ENCODE measurements at regions not wholly inside any gene's neighbourhood (a gene's known extent, or its start where the extent isn't known, plus 50 kb on each side); places are given as distances from the start of the nearest gene placed in this dataset.
"Not testable (repeated sequence)": the region's sequence is repeated elsewhere in the genome, so short reads cannot be mapped to it uniquely, and the experiment has no call there.

DNA sequence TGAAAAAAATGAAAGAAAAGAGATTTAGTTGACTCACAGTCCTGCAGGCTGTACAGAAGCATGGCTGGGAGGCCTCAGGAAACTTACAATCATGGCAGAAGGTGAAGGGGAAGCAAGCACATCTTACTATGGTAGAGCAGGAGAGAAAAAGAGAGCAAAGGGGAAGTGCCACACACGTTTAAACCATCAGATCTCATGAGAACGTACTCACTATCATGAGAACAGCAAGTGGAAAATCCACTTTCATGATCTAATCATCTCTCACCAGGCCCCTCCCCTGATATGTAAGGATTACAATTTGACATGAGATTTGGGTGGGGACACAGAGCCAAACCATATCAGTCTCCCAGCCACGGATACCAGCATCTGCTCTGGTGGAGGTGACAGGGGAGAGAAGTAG lies 50.8 kb upstream of the CPOX start:
- no peak for DNase-seq (ENCODE audit: low read depth)

DNA sequence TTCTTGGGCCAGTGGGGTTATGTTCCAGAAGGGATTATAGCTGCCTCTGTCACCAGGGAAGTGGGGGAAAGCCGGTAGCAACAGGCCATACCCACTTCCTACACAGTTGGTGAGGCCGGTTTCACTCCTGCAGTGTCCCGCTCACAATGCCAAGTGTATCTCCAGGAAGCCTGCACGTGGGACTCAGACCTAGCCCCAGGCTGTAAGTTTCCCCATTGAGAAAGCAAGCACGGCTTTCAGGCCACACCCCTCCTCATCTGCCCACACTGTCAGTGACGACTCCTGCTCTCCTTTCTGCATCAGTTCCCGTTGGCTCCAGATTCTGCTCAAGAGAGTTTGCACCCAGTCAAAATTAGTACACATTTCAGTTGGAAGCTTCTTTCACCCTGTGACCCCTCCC lies 51.6 kb upstream of the CPOX start:
- peak; percentile 77 for DNase-seq (ENCODE audit: low read depth)

DNA sequence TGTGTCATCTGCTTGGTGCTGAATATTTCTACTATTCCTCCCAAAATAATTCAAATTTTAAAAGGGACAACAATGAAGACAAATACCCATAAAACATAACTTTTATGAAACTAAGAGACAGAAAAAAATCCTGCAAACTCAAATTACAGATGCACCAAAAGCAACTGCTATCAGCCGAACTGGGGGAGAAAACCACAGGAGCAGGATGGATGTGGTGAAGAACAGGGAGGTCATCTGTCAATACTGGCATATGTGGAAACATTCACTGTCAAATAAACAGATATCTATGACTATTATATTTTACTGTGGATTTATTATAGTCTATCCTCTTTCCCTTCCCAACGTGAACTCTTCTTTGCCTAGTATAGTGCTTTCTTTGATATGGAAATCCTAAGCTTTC lies 53.3 kb upstream of the CPOX start:
- DNase-seq (ENCODE audit: low read depth): no peak

DNA sequence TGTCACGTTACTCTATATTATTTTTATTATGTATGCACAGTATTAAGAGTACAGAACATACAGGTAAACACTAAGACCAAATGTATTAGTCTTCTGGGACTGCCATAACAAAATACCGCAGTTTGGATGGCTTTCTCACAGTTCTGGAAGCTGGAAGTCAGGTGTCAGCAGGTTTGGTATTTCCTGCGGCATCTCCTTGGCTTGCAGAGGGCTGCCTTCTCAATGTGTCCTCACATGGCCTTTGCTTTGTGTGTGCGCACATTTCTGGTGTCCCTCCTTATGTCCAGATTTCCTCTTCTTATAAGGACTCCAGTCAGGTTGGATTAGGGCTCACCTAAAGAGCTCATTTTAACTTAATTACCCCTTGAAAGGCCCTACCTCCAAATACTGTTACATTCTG lies 53.8 kb upstream of the CPOX start:
- no peak for DNase-seq (ENCODE audit: low read depth)

DNA sequence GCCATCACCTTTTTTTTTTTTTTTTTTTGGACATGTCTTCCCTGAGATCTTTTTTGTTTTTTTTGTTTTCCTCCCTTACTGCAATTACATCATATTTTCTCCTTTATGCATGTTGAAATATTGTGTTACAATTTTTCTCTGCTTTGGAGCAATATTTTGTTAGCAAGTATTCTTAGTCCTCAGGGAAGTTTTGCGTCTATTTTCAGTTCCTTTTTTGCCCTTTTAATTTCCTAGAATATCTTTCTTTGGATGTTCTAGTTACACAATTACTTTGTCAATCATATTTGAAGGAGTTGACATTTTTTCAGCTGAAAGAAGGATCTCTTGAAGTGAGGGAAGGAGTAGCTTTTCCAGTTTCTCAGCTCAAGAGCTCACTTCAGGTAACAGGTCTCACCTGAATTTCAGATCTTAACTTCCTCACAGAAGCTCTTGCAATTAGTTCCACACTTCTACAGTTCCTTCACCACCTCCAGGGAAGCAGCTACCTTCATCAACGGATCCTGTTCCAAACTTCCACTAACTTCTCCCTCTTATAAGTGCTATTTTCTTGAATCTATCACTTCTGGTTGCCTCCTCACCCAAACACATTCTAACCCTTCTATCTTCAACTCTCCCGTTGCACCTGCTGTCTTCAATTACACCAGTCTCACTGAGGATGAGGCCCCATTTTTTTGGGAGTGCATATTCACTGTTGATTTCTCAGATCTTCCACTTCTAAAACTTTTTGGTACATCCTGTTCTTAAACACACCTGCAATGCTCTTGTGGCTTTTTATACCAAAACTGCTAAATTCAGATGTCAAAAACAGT lies 57.8 kb upstream of the CPOX start:
- DNase-seq (ENCODE audit: low read depth): no peak

DNA sequence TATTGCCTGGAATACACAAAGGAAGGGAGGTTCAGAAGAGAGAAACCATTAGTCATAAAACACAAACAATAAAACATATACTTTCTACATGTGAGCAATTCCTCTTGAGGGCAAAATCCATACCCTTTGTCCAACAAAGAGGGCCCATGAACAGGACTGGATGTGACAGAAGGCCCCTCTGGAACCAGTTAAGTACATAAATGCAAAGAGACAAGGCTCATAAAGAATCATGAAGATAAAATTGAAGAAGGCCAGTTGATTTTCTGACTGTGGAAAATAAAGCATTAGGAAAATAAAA lies 58.3 kb upstream of the CPOX start:
- no peak for DNase-seq (ENCODE audit: low read depth)

DNA sequence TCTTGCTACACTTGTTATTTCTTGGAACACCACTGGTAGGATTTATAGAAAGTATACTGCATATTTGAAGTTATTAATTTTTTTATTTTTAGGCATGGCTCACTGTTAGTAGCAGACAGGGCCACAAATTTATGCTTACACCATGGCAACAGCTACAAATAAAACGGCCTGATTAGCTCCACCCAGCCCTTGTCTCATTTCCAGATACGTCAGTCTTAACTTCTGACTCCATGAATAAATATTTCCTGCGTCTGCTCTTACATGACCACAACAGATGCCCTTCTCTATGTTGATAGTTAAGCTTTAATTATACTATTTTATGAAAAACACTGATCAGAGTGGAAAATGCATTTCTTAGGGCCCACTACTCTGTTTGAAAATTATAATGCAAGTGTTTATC lies 62.3 kb upstream of the CPOX start:
- DNase-seq (ENCODE audit: low read depth): peak; percentile 12

DNA sequence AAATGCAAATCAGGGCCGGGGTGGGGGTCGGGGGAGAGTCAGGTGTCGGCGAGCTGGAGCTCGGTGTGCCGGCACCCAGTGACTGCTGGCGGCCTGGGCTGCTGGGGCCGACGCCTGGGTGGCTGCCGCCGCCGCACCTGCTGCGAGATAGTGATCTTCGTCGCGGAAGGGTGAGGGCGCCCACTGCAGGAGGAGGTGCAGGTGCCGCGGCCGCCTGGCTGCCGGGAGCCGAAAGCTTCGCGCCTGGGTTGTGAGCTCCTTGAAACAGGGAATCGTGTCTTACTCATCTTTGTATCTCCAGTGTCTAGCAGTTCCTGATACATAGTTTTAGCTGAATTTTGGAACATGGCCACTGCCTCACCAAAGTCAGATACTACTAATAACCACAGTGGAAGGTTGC lies 64.0 kb upstream of the CPOX start:
- DNase-seq (ENCODE audit: low read depth): no peak

DNA sequence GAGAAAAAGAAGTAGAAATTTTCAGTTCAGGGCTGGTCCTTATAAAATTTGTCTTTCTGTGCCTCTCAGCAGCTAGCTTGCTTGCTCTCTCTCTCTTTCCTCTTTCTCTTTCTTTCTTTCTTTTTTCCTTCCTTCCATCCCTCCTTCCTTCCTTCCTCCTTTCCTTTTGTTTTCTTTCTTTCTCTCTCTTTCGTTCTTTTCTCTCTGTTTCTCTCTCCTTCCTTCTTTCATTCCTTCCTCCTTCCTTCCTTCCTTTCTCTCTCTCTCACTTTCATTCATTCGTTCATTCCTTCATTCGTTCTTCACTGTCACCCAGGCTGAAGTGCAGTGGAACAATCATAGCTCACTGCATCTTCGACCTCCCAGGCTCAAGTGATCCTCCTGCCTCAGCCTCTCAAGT lies 69.3 kb upstream of the CPOX start:
- no peak for DNase-seq (ENCODE audit: low read depth)

DNA sequence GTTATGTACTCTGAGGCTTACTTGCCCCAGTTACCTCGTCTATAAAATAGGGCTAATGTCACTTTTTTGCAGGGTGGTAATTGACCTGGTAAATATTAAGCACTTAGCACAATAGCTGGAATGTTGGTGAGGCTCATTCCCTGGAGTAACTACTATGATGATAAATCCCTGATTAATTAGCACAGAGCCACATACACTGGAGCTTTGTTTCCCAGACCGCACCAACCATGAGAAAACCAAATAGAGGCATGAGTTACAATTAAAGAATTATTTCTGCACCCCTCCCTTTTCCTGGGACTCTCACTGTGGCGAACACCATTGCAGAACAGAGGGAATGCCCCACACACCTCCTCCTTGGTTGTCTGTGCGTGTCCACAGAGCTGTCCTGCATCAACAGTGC lies 76.6 kb upstream of the CPOX start:
- DNase-seq (ENCODE audit: low read depth): no peak

DNA sequence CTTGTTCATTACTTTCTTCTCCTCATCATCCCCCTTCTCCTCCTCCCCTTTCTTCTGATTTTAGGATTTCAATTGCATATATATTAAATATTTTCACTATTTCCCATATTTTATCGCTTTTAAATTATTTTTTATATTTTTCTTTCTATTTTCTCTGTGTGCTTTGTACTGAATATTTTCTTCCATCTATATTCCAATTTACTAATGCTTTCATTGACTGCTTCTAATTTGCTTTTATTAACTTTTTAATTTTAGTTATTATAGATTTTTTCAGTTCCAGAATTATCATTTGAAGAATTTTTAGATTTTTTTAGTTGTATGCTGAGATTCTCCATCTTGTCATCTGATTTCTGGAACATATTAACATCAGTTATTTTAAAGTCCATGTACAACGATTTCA lies 83.2 kb upstream of the ST3GAL6 start:
- DNase-seq (ENCODE audit: low read depth): no peak

DNA sequence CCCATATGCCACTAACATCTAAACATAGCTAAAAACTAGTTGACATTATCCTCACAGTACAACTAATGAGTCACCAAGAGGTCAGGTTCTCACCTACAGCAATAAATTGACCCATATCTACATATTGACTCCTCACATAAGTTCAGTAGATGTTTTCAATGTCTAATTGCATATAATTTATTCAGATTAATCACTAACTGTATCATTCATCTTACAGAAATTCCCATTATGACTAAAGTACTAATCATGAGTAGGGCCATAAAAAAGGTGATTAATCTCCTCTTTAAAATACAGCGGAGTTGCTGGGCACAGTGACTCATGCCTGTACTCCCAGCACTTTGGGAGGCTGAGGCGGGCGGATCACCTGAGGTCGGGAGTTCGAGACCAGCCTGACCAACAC lies 82.4 kb upstream of the ST3GAL6 start:
- peak; percentile 43 for DNase-seq (ENCODE audit: low read depth)

DNA sequence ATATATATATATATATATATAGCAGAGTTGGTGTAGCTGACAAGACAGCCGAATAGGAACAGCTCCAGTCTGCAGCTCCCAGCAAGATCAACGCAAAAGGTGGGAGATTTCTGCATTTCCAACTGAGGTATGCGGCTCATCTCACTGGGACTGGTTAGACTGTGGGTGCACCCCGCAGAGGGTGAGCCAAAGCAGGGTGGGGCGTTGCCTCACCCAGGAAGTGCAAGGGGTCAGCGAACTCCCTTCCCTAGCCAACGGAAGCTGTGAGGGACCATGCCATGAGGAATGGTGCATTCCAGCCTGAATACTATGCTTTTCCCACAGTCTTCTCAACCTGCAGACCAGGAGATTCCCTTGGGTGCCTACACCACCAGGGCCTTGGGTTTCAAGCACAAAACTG lies 81.7 kb upstream of the ST3GAL6 start:
- no peak for DNase-seq (ENCODE audit: low read depth)

DNA sequence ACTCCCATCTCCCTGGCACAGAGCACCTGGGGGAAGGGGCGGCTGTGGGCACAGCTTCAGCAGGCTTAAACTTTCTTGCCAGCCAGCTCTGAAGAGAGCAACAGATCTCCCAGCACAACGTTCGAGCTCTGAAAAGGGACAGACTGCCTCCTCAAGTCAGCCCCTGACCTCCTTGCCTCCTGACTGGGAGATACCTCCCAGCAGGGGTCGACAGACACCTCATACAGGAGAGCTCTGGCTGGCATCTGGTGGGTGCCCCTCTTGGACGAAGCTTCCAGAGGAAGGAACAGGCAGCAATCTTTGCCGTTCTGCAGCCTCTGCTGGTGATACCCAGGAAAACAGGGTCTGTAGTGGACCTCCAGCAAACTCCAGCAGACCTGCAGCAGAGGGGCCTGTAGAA lies 80.7 kb upstream of the ST3GAL6 start:
- not testable (repeated sequence) for DNase-seq (ENCODE audit: low read depth)

DNA sequence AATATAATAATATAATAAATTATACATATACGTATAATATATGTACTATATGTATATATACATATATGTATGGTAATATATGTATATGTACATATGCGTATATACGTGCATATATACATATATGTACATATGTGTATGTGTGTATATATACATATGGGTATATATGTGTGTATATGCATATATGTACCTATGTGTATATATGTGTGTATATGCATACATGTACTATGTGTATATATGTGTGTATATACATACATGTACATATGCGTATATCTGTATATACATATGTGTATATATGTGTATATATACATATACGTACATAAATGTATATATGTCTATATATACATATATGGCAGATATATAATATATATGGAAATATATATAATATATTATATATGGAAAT lies 74.8 kb upstream of the ST3GAL6 start:
- no peak for DNase-seq (ENCODE audit: low read depth)

DNA sequence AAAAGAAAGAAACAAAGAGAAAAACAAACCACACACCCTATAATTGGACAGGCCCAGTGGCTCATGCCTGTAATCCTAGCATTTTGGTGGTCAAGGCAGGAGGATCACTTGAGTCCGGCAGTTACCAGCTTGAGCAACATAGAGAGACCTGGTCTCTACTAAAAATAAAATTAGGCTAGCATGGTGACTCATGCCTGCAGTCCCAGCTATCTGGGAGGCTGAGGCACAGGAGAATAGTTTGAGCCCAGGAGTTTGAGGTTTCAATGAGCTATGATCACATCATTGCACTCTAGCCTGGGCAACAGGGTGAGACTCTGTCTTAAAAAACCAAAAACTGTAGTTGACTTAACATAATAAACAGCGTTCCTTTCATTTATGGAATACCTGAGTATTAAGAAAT lies 72.3 kb upstream of the ST3GAL6 start:
- DNase-seq (ENCODE audit: low read depth): peak; percentile 35

DNA sequence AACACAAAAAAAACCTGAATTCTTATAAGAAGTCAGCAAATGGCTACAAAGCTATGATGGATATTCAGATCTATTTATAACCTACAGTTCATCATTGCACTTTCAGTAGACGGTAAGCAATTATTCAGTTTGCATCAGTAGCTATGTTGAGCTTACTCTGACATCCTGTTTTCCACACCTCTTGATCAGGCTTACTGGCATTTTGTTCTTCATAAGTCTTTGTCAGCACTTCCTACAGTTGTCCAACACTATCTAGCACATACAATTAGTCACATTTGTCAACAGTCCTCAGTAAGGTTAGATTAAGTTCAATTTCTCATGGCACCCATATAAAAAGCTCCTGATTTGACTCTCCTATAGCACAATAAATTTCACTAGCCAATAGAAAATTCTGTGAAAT lies 71.2 kb upstream of the ST3GAL6 start:
- no peak for DNase-seq (ENCODE audit: low read depth)

DNA sequence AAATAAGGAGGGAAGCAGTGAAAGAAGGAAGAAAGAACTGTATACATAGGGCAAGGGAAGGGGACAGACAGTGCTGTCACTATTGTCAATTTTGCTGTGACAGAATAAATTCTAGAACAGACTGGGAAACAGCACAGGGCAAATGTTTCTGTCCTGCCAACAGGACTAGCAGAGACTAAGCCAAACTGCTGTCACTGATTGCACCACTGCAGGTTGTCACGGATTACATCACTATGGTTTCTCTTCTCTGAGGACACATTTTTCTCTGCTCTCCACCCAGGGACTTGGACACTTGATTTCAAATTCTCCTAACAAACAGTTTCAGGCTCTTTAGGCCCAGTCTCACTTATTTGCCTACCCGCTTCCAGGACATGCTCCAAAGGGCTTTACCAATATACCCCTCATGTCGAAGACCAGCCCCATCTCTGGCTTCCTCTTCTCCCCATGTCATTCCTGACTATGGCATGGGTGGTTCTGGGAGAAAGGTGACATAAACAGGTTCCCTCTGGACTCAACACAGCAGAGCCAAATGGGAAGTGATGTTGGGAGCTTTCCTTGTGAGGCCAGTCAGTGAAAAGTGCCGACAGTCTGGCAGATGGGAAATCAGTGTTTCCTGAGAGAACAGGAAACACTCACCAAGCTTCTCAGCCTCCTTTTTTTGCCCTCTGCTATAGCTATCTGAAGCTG lies 70.2 kb upstream of the ST3GAL6 start:
- DNase-seq (ENCODE audit: low read depth): no peak

DNA sequence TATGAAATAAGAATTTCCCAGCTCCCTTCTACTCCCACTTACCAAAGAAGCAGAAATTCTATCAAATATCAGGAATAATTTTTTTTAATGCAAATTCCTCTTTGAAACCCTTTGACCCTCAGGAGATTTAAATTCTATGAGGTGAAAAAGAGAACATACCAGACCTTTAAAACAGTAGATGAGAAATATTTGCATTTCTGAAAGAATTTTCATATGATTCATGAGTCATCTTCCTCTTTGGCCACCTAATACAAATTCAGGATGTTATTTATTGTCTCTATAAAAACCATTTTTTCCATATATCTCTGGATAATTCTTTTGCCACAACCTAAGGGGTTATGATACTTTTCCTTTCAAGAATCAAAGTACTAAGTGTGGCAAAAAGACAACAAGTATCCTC lies 67.3 kb upstream of the ST3GAL6 start:
- DNase-seq (ENCODE audit: low read depth): no peak

DNA sequence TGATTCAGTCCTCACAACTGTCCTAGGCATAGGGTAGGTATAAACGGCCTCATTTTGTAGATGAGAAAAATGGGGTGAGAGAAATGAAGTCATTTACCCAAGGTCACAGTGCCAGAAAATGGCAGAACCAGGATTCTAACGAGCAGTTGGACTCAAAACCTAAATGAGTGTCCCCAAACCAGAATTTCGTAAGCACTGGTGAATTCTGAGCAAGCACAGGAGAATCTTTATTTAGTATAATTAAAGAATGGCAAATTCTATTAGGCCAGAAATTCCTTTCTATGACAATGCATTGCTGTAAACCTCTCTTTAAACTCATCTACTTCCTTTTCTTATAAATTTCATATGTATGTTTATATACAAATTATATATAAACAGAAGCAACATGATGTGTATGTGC lies 66.8 kb upstream of the ST3GAL6 start:
- not testable (repeated sequence) for DNase-seq (ENCODE audit: low read depth)

DNA sequence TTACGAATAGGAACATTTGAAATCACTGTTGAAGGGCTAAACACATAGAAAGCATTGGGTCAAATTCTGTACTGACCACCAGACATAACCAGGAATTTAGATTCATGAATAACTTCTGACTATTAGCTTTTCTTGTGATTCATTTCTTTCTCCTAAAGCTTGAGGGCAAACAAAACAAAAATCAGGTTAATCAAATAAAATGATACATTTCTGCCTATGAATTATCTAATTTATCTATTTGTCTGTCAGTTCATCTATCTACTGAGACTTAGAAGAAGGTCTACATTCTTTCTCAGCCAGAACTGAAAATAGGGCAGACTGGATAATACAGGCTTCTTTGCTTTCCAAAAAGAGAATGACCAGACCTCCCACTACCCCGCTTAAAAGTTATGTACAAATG lies 65.9 kb upstream of the ST3GAL6 start:
- no peak for DNase-seq (ENCODE audit: low read depth)

DNA sequence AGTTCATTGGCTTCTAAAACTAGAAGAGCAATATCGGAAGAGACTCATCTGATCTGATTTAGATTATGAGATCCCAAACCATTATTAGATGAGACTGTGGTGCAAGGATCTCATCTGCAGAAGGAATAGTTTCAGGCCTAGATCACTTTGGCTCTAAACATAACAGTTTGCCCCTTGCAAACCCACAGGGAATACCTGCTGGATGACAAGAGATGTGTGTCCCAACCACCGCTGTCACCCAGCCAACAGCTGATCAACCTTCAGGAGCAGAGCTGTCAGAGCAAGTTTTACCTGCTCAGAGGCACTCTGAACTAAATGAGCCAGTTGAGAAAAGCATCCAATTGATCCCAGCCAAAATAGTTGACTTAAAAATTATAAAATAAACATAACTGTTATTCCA lies 64.0 kb upstream of the ST3GAL6 start:
- no peak for DNase-seq (ENCODE audit: low read depth)

DNA sequence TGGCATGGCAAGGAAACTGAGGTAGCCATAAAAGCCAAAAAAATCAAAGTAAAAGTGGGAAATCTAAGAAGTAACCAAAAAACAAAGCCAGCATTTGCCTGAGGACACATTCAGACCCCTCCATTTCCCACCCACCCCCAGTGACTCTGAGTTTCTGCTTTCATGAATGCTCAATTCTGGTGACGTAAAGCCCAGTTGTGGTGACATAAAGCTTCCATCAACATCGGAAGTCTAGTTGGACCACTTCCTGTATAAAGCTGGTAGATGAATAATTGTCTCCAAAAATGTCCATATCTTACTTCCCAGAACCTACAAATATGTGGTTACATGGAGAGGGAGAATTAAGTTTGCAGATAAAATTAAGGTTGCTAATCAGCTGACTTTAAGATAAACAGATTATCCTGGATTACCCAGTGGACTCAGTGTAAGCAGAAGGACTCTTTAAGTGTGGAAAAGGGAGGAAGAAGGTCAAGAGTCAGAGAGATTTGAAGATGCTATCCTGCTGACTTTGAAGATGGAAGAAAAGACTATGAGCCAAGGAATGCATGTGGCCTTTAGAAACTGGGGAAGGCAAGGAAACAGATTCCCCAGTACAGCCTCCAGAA lies 62.0 kb upstream of the ST3GAL6 start:
- DNase-seq (ENCODE audit: low read depth): no peak

DNA sequence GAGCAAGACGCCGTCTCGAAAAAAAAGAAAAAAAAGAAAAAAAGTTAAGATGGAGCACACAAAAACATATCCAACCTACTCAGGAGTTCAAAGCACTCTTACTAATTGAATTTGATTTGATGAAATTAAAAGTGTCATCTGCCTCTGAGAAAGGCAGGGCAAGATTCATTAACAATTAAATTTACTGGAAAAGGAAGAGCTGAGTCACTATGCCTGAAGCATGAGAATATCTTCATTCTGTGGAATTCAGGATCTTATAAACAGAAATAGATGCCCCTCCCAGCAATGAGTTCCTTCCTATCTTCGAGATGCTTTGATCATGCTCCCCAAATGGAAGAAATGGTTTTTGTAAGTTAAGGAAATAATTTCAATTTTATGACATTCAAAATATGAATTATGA lies 61.0 kb upstream of the ST3GAL6 start:
- DNase-seq (ENCODE audit: low read depth): peak; percentile 46
